HUES48 (cell line): ENCODE measurements at regions not wholly inside any gene's neighbourhood (a gene's known extent, or its start where the extent isn't known, plus 50 kb on each side); places are given as distances from the start of the nearest gene placed in this dataset.

ENCODE experiments used
- H3K27ac ChIP-seq: one replicate; pipeline ENCODE4 v1.7.0; 2013; ENCODE audit warnings: low read depth, low read length, inconsistent platforms
- H3K27me3 ChIP-seq: 2 replicates; pipeline ENCODE4 v1.6.1; 2013; ENCODE audit warnings: mild to moderate bottlenecking, low read length; ENCODE audit not compliant: control insufficient read depth, insufficient read depth
- H3K36me3 ChIP-seq: 2 replicates; pipeline ENCODE4 v1.6.1; 2013; ENCODE audit warnings: low read length; ENCODE audit not compliant: control insufficient read depth, insufficient read depth
- H3K4me1 ChIP-seq: 2 replicates; pipeline ENCODE4 v1.6.1; 2013; ENCODE audit warnings: mild to moderate bottlenecking, low read length; ENCODE audit not compliant: control insufficient read depth, insufficient read depth
- H3K4me3 ChIP-seq: 2 replicates; pipeline ENCODE4 v1.5.1; 2013; ENCODE audit warnings: mild to moderate bottlenecking, low read depth, low read length
- H3K9ac ChIP-seq: 2 replicates; pipeline ENCODE4 v1.6.1; 2013; ENCODE audit warnings: mild to moderate bottlenecking, low read depth, low read length, moderate library complexity
- H3K9me3 ChIP-seq: 2 replicates; pipeline ENCODE4 v1.6.1; 2013; ENCODE audit warnings: low read length; ENCODE audit not compliant: control insufficient read depth, insufficient read depth

- no peak overlapping the region for H3K9ac ChIP-seq
- H3K4me3 ChIP-seq: no peak overlapping the region
- peaks cover 100% of the 10 kb centered on the region for H3K9me3 ChIP-seq
- H3K4me1 ChIP-seq: no peaks in the 10 kb centered on the region
- no peaks in the 10 kb centered on the region for H3K27me3 ChIP-seq
- no peak overlapping the region for H3K27ac ChIP-seq
- no peaks in the 10 kb centered on the region for H3K36me3 ChIP-seq
Observed at GRCh38 chr19:27529158-27529557, 1683.8 kb downstream of the UQCRFS1 start.

GRCh38 chr19:27522223-27522622 is 1690.7 kb downstream of the UQCRFS1 start:
- Histone ChIP-seq H3K36me3 (no peaks in the 10 kb centered on the region), H3K27ac (no peak overlapping the region), H3K27me3 (no peaks in the 10 kb centered on the region), H3K4me3 (no peak overlapping the region), H3K9me3 (peaks cover 91% of the 10 kb centered on the region), H3K4me1 (no peaks in the 10 kb centered on the region), H3K9ac (no peak overlapping the region)
